Endodermal cell (in vitro differentiated cells): ENCODE measurements at regions not wholly inside any gene's neighbourhood (a gene's known extent, or its start where the extent isn't known, plus 50 kb on each side); places are given as distances from the start of the nearest gene placed in this dataset.

Experiments
- DNase-seq: peaks from one replicate; pipeline ENCODE4 v3.0.0-alpha.2; 2017
- H3K27ac ChIP-seq: 2 replicates; pipeline ENCODE4 v1.5.1; 2013; ENCODE audit warnings: mild to moderate bottlenecking, low read depth, low read length, moderate library complexity
- H3K27me3 ChIP-seq: 2 replicates; pipeline ENCODE4 v1.6.1; 2013; ENCODE audit warnings: mild to moderate bottlenecking, low read length, moderate library complexity; ENCODE audit not compliant: insufficient read depth, control insufficient read depth, poor library complexity, severe bottlenecking
- H3K36me3 ChIP-seq: 2 replicates; pipeline ENCODE4 v1.7.0; 2013; ENCODE audit warnings: mild to moderate bottlenecking, low read length, moderate library complexity; ENCODE audit not compliant: control insufficient read depth, insufficient read depth
- H3K4me1 ChIP-seq: one replicate; pipeline ENCODE4 v1.7.0; 2013; ENCODE audit warnings: low read length; ENCODE audit not compliant: control insufficient read depth, insufficient read depth
- H3K4me3 ChIP-seq: 2 replicates; pipeline ENCODE4 v1.5.1; 2013; ENCODE audit warnings: mild to moderate bottlenecking, low read length, moderate library complexity
- H3K9ac ChIP-seq: 2 replicates; pipeline ENCODE4 v1.6.1; 2013; ENCODE audit warnings: mild to moderate bottlenecking, low read length, moderate library complexity; ENCODE audit not compliant: poor library complexity, severe bottlenecking; ENCODE audit errors: extremely low read depth
- H3K9me3 ChIP-seq: 2 replicates; pipeline ENCODE4 v1.6.1; 2013; ENCODE audit warnings: mild to moderate bottlenecking, low read length, moderate library complexity; ENCODE audit not compliant: control insufficient read depth
- H3K27ac Mint-ChIP-seq: 2 replicates; pipeline ENCODE4 v1.8.0; 2020; ENCODE audit warnings: mixed read lengths
- H3K27me3 Mint-ChIP-seq: 2 replicates; pipeline ENCODE4 v1.8.0; 2021; ENCODE audit warnings: mild to moderate bottlenecking, mixed read lengths; ENCODE audit not compliant: insufficient read depth
- H3K36me3 Mint-ChIP-seq: 2 replicates; pipeline ENCODE4 v1.8.0; 2020; ENCODE audit warnings: low read depth, mixed read lengths
- H3K4me1 Mint-ChIP-seq: 2 replicates; pipeline ENCODE4 v1.8.0; 2020; ENCODE audit warnings: mixed read lengths
- H3K4me3 Mint-ChIP-seq: 2 replicates; pipeline ENCODE4 v1.8.0; 2020; ENCODE audit warnings: mild to moderate bottlenecking, moderate library complexity, mixed read lengths
- H3K9me3 Mint-ChIP-seq: 2 replicates; pipeline ENCODE4 v1.8.0; 2020; ENCODE audit warnings: mild to moderate bottlenecking, mixed read lengths
- CTCF ChIP-seq: fragments of 200-600 bp; sonication (generic); conservative IDR thresholded peaks from 2 replicates; pipeline ENCODE4 v1.5.0; 2021; ENCODE audit warnings: antibody characterized with exemption, mild to moderate bottlenecking
- WGBS, 2 experiments: methylation state at CpG; one replicate each; pipeline versions ENCODE4 v1.1.5 to v1.1.7; 2013; ENCODE audit warnings: missing lambda C conversion rate in 2 of 2, mixed read lengths in 1 of 2; ENCODE audit not compliant: insufficient coverage in 1 of 2, insufficient read length in 1 of 2; 5-methylcytosine and 5-hydroxymethylcytosine counted together

DNA sequence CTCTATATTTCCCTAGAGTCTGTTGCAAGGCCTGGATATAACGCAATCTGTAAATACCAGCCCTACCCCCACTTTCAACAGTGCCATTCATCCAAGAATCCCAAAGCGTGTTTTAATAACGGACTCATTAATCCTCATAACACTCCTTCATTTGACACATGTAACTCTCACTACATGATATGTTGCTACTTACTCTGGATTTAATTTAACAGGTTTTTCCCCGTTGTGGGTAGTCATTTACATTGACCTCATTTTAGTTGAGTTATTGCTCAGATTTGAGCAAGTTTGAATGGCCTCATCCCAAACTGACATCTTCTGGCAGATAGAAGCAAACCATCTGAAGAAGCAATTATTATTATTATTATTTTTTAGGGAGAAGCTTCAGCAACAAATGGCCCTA is 125.4 kb upstream of the NPVF start:
- H3K9me3 Mint-ChIP-seq, result no peaks in the 10 kb centered on the region
- no peaks in the 10 kb centered on the region for H3K27me3 Mint-ChIP-seq
- Histone ChIP-seq H3K27ac (no peak overlapping the region), H3K27me3 (no peaks in the 10 kb centered on the region), H3K36me3 (no peaks in the 10 kb centered on the region), H3K9ac (no peak overlapping the region), H3K4me1 (no peaks in the 10 kb centered on the region), H3K9me3 (no peaks in the 10 kb centered on the region), H3K4me3 (no peak overlapping the region)
- TF ChIP-seq CTCF, result no peak
- no peaks in the 10 kb centered on the region for H3K36me3 Mint-ChIP-seq
- no peaks in the 10 kb centered on the region for H3K4me1 Mint-ChIP-seq
- WGBS, 2 experiments, result 91 to 100% methylated on average over 4 of the region's 4 CpGs
- no peak overlapping the region for H3K4me3 Mint-ChIP-seq
- DNase-seq, result no peak
- no peak overlapping the region for H3K27ac Mint-ChIP-seq

- 75% methylated on average over 4 of the region's 4 CpGs; no CpG with 5 or more reads in 1 of the 2 experiments for WGBS, 2 experiments
- Mint-ChIP-seq H3K36me3 (no peaks in the 10 kb centered on the region), H3K27ac (no peak overlapping the region), H3K4me3 (no peak overlapping the region), H3K4me1 (no peaks in the 10 kb centered on the region), H3K9me3 (no peaks in the 10 kb centered on the region), H3K27me3 (no peaks in the 10 kb centered on the region)
- Histone ChIP-seq H3K27ac (no peak overlapping the region), H3K9me3 (no peaks in the 10 kb centered on the region), H3K4me3 (no peak overlapping the region), H3K36me3 (no peaks in the 10 kb centered on the region), H3K9ac (no peak overlapping the region), H3K27me3 (no peaks in the 10 kb centered on the region), H3K4me1 (no peaks in the 10 kb centered on the region)
- TF ChIP-seq CTCF, result no peak
- no peak for DNase-seq
Observed at GRCh38 chr7:25356534-25357151, 128.4 kb upstream of the NPVF start.

DNA sequence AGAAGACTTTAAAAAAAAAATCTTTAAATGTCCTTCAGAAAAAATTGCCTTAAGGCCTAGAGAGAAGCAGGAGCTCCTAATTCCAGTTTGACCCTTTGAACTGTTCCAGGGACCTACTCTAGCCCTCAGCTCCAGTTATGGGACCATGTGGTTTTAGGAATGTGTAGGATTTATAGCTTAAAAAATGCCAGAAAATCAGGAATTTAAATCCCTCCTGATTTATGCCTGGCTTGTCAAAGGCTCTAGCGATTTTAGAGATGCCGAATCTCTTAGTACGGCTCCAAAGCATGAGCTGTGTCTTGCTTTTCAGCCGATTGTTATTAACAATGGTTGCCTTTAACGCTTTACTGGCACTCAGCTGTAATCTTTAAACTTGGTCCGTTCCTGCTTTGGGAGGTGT is 130.6 kb upstream of the NPVF start:
- H3K36me3 Mint-ChIP-seq, result no peaks in the 10 kb centered on the region
- H3K27me3 ChIP-seq, result no peaks in the 10 kb centered on the region
- H3K36me3 ChIP-seq, result no peaks in the 10 kb centered on the region

More for the DNA sequence above, 130.6 kb upstream of the NPVF start:
- Mint-ChIP-seq H3K27me3 (no peaks in the 10 kb centered on the region), H3K4me1 (no peaks in the 10 kb centered on the region), H3K4me3 (no peak overlapping the region), H3K27ac (no peak overlapping the region), H3K9me3 (no peaks in the 10 kb centered on the region)
- Histone ChIP-seq H3K4me3 (no peak overlapping the region), H3K4me1 (no peaks in the 10 kb centered on the region), H3K9me3 (no peaks in the 10 kb centered on the region), H3K27ac (no peak overlapping the region), H3K9ac (no peak overlapping the region)
- 86 to 91% methylated on average over 3 to 6 of the region's 6 CpGs for WGBS, 2 experiments
- TF ChIP-seq CTCF, result no peak
- DNase-seq, result no peak
